HAP-1 (cell line): ENCODE measurements at regions not wholly inside any gene's neighbourhood (a gene's known extent, or its start where the extent isn't known, plus 50 kb on each side); places are given as distances from the start of the nearest gene placed in this dataset.
"Not testable (repeated sequence)": the region's sequence is repeated elsewhere in the genome, so short reads cannot be mapped to it uniquely, and the experiment has no call there.

Experiments
- DNase-seq, 2 experiments: peaks; one replicate each; pipeline ENCODE4 v3.0.0-alpha.2; 2016 to 2020; ENCODE audit warnings: low spot score in 2 of 2
- H3K27me3 ChIP-seq: fragments of 250-450 bp; sonication (Bioruptor Pico); 2 replicates; pipeline ENCODE4 v1.5.1; 2020; ENCODE audit warnings: low read depth, mild to moderate bottlenecking, moderate library complexity
- H3K36me3 ChIP-seq: fragments of 250-450 bp; sonication (Bioruptor Pico); replicated peaks from 2 replicates; pipeline ENCODE4 v1.5.1; 2020; ENCODE audit warnings: mild to moderate bottlenecking
- H3K4me1 ChIP-seq: fragments of 250-450 bp; sonication (Bioruptor Pico); 2 replicates; pipeline ENCODE4 v1.5.1; 2020; ENCODE audit warnings: mild to moderate bottlenecking
- H3K4me3 ChIP-seq: fragments of 250-450 bp; sonication (Bioruptor Pico); 2 replicates; pipeline ENCODE4 v1.5.1; 2020; ENCODE audit warnings: mild to moderate bottlenecking, moderate library complexity
- H3K9me3 ChIP-seq: fragments of 250-450 bp; sonication (Bioruptor Pico); 2 replicates; pipeline ENCODE4 v1.5.1; 2020; ENCODE audit warnings: mild to moderate bottlenecking, moderate library complexity
- in situ Hi-C: fragments of 300-500 bp; cut with MboI; formaldehyde crosslinking; loops from 3 replicates; pipeline ENCODE4 v1.14.3; 2020; ENCODE audit warnings: low sequenced_read_pairs, inconsistent platforms, mixed read lengths

- H3K36me3 ChIP-seq, H3K9me3 ChIP-seq, H3K4me3 ChIP-seq, DNase-seq, in situ Hi-C loops, H3K27me3 ChIP-seq, H3K4me1 ChIP-seq: not testable (repeated sequence)
These were observed 55.0 kb upstream of the AGAP4 start for GRCh38 chr10:45902324-45902723.

- H3K4me1 ChIP-seq, H3K9me3 ChIP-seq, in situ Hi-C loops, H3K4me3 ChIP-seq, H3K27me3 ChIP-seq, DNase-seq, H3K36me3 ChIP-seq: not testable (repeated sequence)
These were observed 56.3 kb upstream of the AGAP4 start for GRCh38 chr10:45903614-45904013.

- DNase-seq, in situ Hi-C loops: not testable (repeated sequence)
These were observed 56.8 kb upstream of the AGAP4 start for GRCh38 chr10:45904070-45904469.

GRCh38 chr10:45913205-45913604, 59.1 kb upstream of the TIMM23 start:
- in situ Hi-C loops, H3K9me3 ChIP-seq, H3K4me3 ChIP-seq, H3K4me1 ChIP-seq, H3K36me3 ChIP-seq, H3K27me3 ChIP-seq: not testable (repeated sequence)
- peak; percentile 39 to 75 for DNase-seq

More at GRCh38 chr10:45904070-45904469, 56.8 kb upstream of the AGAP4 start:
- H3K36me3 ChIP-seq, H3K9me3 ChIP-seq, H3K4me3 ChIP-seq, H3K4me1 ChIP-seq, H3K27me3 ChIP-seq: not testable (repeated sequence)

- H3K4me3 ChIP-seq, H3K4me1 ChIP-seq, in situ Hi-C loops, H3K36me3 ChIP-seq, H3K9me3 ChIP-seq, H3K27me3 ChIP-seq: not testable (repeated sequence)
- peak in 1 of 2 experiments; percentile 56 for DNase-seq
These were observed 57.5 kb upstream of the TIMM23 start for GRCh38 chr10:45914740-45915139.

GRCh38 chr10:45915617-45916016, 56.7 kb upstream of the TIMM23 start:
- H3K36me3 ChIP-seq, in situ Hi-C loops, DNase-seq, H3K27me3 ChIP-seq, H3K9me3 ChIP-seq, H3K4me1 ChIP-seq, H3K4me3 ChIP-seq: not testable (repeated sequence)

GRCh38 chr10:45920876-45921275, 51.4 kb upstream of the TIMM23 start:
- in situ Hi-C loops = not testable (repeated sequence)

More at GRCh38 chr10:45920876-45921275, 51.4 kb upstream of the TIMM23 start:
- H3K36me3 ChIP-seq, H3K4me1 ChIP-seq, H3K4me3 ChIP-seq, H3K27me3 ChIP-seq, DNase-seq, H3K9me3 ChIP-seq: not testable (repeated sequence)
